ENCODE measurements at regions not wholly inside any gene's neighbourhood (a gene's known extent, or its start where the extent isn't known, plus 50 kb on each side); places are given as distances from the start of the nearest gene placed in this dataset.

DNA sequence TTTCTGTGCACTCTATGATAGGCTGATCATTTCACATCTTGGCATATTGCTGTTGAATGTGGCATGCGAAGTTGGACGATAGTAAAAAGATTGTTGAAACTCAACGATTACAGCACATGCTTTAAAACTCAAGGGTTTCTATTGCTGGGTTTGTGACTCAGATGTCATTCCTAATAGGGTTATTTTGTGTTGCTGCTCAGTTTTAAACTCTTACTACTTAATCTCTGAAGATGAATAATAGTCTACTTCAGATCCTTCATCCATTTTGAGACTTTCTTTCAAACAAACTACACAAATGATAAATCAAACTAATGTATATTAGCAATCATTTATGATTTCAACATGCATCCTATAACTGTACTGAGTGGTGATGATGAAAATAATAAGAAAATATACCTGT, 71.3 kb upstream of the MBNL1 start:
- no peak for TF ChIP-seq EZH2 (IDR thresholded peaks at IDR 0.05; ENCODE audit: insufficient read depth, poor library complexity, severe bottlenecking)
- no peak for TF ChIP-seq EZH2phosphoT487 (IDR thresholded peaks at IDR 0.05; ENCODE audit: insufficient read depth, low read depth)

All from GM23248 (cell line).